Endodermal cell (in vitro differentiated cells): ENCODE measurements at regions not wholly inside any gene's neighbourhood (a gene's known extent, or its start where the extent isn't known, plus 50 kb on each side); places are given as distances from the start of the nearest gene placed in this dataset.
A peak's percentile ranks its signal among the peaks of the same experiment; 100 is the strongest.

Source experiments
- DNase-seq: peaks from one replicate; pipeline ENCODE4 v3.0.0-alpha.2; 2017
- H3K27ac ChIP-seq: 2 replicates; pipeline ENCODE4 v1.5.1; 2013; ENCODE audit warnings: mild to moderate bottlenecking, low read depth, low read length, moderate library complexity
- H3K27me3 ChIP-seq: 2 replicates; pipeline ENCODE4 v1.6.1; 2013; ENCODE audit warnings: mild to moderate bottlenecking, low read length, moderate library complexity; ENCODE audit not compliant: insufficient read depth, control insufficient read depth, poor library complexity, severe bottlenecking
- H3K36me3 ChIP-seq: 2 replicates; pipeline ENCODE4 v1.7.0; 2013; ENCODE audit warnings: mild to moderate bottlenecking, low read length, moderate library complexity; ENCODE audit not compliant: control insufficient read depth, insufficient read depth
- H3K4me1 ChIP-seq: one replicate; pipeline ENCODE4 v1.7.0; 2013; ENCODE audit warnings: low read length; ENCODE audit not compliant: control insufficient read depth, insufficient read depth
- H3K4me3 ChIP-seq: 2 replicates; pipeline ENCODE4 v1.5.1; 2013; ENCODE audit warnings: mild to moderate bottlenecking, low read length, moderate library complexity
- H3K9ac ChIP-seq: 2 replicates; pipeline ENCODE4 v1.6.1; 2013; ENCODE audit warnings: mild to moderate bottlenecking, low read length, moderate library complexity; ENCODE audit not compliant: poor library complexity, severe bottlenecking; ENCODE audit errors: extremely low read depth
- H3K9me3 ChIP-seq: 2 replicates; pipeline ENCODE4 v1.6.1; 2013; ENCODE audit warnings: mild to moderate bottlenecking, low read length, moderate library complexity; ENCODE audit not compliant: control insufficient read depth
- H3K27ac Mint-ChIP-seq: 2 replicates; pipeline ENCODE4 v1.8.0; 2020; ENCODE audit warnings: mixed read lengths
- H3K27me3 Mint-ChIP-seq: 2 replicates; pipeline ENCODE4 v1.8.0; 2021; ENCODE audit warnings: mild to moderate bottlenecking, mixed read lengths; ENCODE audit not compliant: insufficient read depth
- H3K36me3 Mint-ChIP-seq: 2 replicates; pipeline ENCODE4 v1.8.0; 2020; ENCODE audit warnings: low read depth, mixed read lengths
- H3K4me1 Mint-ChIP-seq: 2 replicates; pipeline ENCODE4 v1.8.0; 2020; ENCODE audit warnings: mixed read lengths
- H3K4me3 Mint-ChIP-seq: 2 replicates; pipeline ENCODE4 v1.8.0; 2020; ENCODE audit warnings: mild to moderate bottlenecking, moderate library complexity, mixed read lengths
- H3K9me3 Mint-ChIP-seq: 2 replicates; pipeline ENCODE4 v1.8.0; 2020; ENCODE audit warnings: mild to moderate bottlenecking, mixed read lengths
- CTCF ChIP-seq: fragments of 200-600 bp; sonication (generic); conservative IDR thresholded peaks from 2 replicates; pipeline ENCODE4 v1.5.0; 2021; ENCODE audit warnings: antibody characterized with exemption, mild to moderate bottlenecking
- WGBS, 2 experiments: methylation state at CpG; one replicate each; pipeline versions ENCODE4 v1.1.5 to v1.1.7; 2013; ENCODE audit warnings: missing lambda C conversion rate in 2 of 2, mixed read lengths in 1 of 2; ENCODE audit not compliant: insufficient coverage in 1 of 2, insufficient read length in 1 of 2; 5-methylcytosine and 5-hydroxymethylcytosine counted together

- 62 to 76% methylated on average over 8 to 9 of the region's 9 CpGs for WGBS, 2 experiments
- H3K27me3 Mint-ChIP-seq: no peaks in the 10 kb centered on the region
- H3K4me1 Mint-ChIP-seq: peaks cover 13% of the 10 kb centered on the region
- peak overlapping the region; percentile 2 for H3K4me3 ChIP-seq
- no peaks in the 10 kb centered on the region for H3K36me3 Mint-ChIP-seq
- H3K9me3 ChIP-seq: no peaks in the 10 kb centered on the region
- no peak overlapping the region for H3K27ac ChIP-seq
- peaks cover 2% of the 10 kb centered on the region for H3K9me3 Mint-ChIP-seq
- no peaks in the 10 kb centered on the region for H3K4me1 ChIP-seq
- H3K36me3 ChIP-seq: no peaks in the 10 kb centered on the region
- TF ChIP-seq CTCF: no peak
- no peaks in the 10 kb centered on the region for H3K27me3 ChIP-seq
- DNase-seq: peak; percentile 67
- no peak overlapping the region for H3K9ac ChIP-seq
- H3K4me3 Mint-ChIP-seq: no peak overlapping the region
- peak overlapping the region; percentile 67 for H3K27ac Mint-ChIP-seq
These were observed 1476.1 kb upstream of the TENM3 start for GRCh38 chr4:180766944-180767729.

GRCh38 chr4:180768610-180769009, 1474.6 kb upstream of the TENM3 start:
- 94 to 100% methylated on average over 3 of the region's 3 CpGs for WGBS, 2 experiments
- peaks cover 13% of the 10 kb centered on the region for H3K4me1 Mint-ChIP-seq

GRCh38 chr4:180769791-180770190, 1473.4 kb upstream of the TENM3 start:
- Mint-ChIP-seq H3K36me3 (no peaks in the 10 kb centered on the region), H3K27me3 (no peaks in the 10 kb centered on the region), H3K9me3 (peaks cover 2% of the 10 kb centered on the region), H3K4me3 (no peak overlapping the region), H3K27ac (no peak overlapping the region), H3K4me1 (peaks cover 13% of the 10 kb centered on the region)
- no peak for TF ChIP-seq CTCF
- Histone ChIP-seq H3K4me3 (no peak overlapping the region), H3K36me3 (no peaks in the 10 kb centered on the region), H3K27ac (no peak overlapping the region), H3K9me3 (no peaks in the 10 kb centered on the region), H3K27me3 (no peaks in the 10 kb centered on the region), H3K9ac (no peak overlapping the region), H3K4me1 (no peaks in the 10 kb centered on the region)
- DNase-seq: no peak
- 93 to 97% methylated on average over 3 of the region's 3 CpGs for WGBS, 2 experiments

More at GRCh38 chr4:180768610-180769009, 1474.6 kb upstream of the TENM3 start:
- Mint-ChIP-seq H3K9me3 (peaks cover 2% of the 10 kb centered on the region), H3K36me3 (no peaks in the 10 kb centered on the region), H3K27me3 (no peaks in the 10 kb centered on the region), H3K4me3 (no peak overlapping the region), H3K27ac (no peak overlapping the region)
- no peak for TF ChIP-seq CTCF
- Histone ChIP-seq H3K27ac (no peak overlapping the region), H3K36me3 (no peaks in the 10 kb centered on the region), H3K4me3 (no peak overlapping the region), H3K9me3 (no peaks in the 10 kb centered on the region), H3K27me3 (no peaks in the 10 kb centered on the region), H3K9ac (no peak overlapping the region), H3K4me1 (no peaks in the 10 kb centered on the region)
- no peak for DNase-seq
